B cell (primary cell): ENCODE measurements at regions not wholly inside any gene's neighbourhood (a gene's known extent, or its start where the extent isn't known, plus 50 kb on each side); places are given as distances from the start of the nearest gene placed in this dataset.

Source experiments
- ATAC-seq: fragments of 200-7000 bp; cut with Tn5 transposase; one replicate; pipeline ENCODE4 v1.10.0; 2021; ENCODE audit warnings: low read depth, mild to moderate bottlenecking, moderate number of reproducible peaks, moderate library complexity
- CTCF ChIA-PET: fragments of 350-600 bp; sonication (Branson Sonifier 250); formaldehyde crosslinking; loops from one replicate; lab custom pipeline; 2021; ENCODE audit warnings: antibody characterized with exemption, inconsistent platforms; lab: Charles Lee
- POLR2A ChIA-PET: fragments of 350-600 bp; sonication (Branson Sonifier 250); formaldehyde crosslinking; loops from one replicate; lab custom pipeline; 2021; ENCODE audit warnings: antibody characterized with exemption; lab: Charles Lee
- DNase-seq: peaks from one replicate; pipeline ENCODE4 v3.0.0; 2013
- H2AFZ ChIP-seq: 2 replicates; pipeline ENCODE4 v1.6.1; 2012; ENCODE audit warnings: mild to moderate bottlenecking, low read depth, low read length; ENCODE audit not compliant: insufficient read depth, poor library complexity, severe bottlenecking
- H3K27ac ChIP-seq, 2 donors: 1 replicate in 1 of 2; 2 replicates in 1 of 2; pipeline ENCODE4 v1.5.1; 2012 to 2013; ENCODE audit warnings: low read length in 2 of 2, mild to moderate bottlenecking in 2 of 2, moderate library complexity in 1 of 2
- H3K27me3 ChIP-seq, 4 experiments: fragments of 200-600 bp in 1 of 4; sonication (generic) in 1 of 4; replicated peaks in 1 of 4; 1 replicate in 2 of 4; 2 replicates in 2 of 4; pipeline versions ENCODE4 v1.6.1 to v1.7.0; 2013 to 2016; ENCODE audit warnings: low read length in 3 of 4, mild to moderate bottlenecking in 2 of 4, mixed read lengths in 1 of 4, moderate library complexity in 1 of 4; ENCODE audit not compliant: insufficient read depth in 4 of 4, control insufficient read depth in 3 of 4; ENCODE audit errors: control extremely low read depth in 1 of 4
- H3K36me3 ChIP-seq, 2 experiments: replicated peaks in 1 of 2; 1 replicate in 1 of 2; 2 replicates in 1 of 2; pipeline versions ENCODE4 v1.6.1 to v1.7.1; 2013; ENCODE audit warnings: low read length in 1 of 2; ENCODE audit not compliant: insufficient read depth in 2 of 2, control insufficient read depth in 1 of 2; ENCODE audit errors: control extremely low read depth in 1 of 2, extremely low read depth in 1 of 2
- H3K4me1 ChIP-seq, 2 donors: fragments of 200-600 bp in 1 of 2; sonication (generic) in 1 of 2; 1 replicate in 1 of 2; 2 replicates in 1 of 2; pipeline versions ENCODE4 v1.5.1 to v1.6.1; 2013 to 2017; ENCODE audit warnings: low read length in 2 of 2; ENCODE audit not compliant: control insufficient read depth in 2 of 2, insufficient read depth in 2 of 2
- H3K4me2 ChIP-seq: replicated peaks from 2 replicates; pipeline ENCODE3; 2012; ENCODE audit warnings: mild to moderate bottlenecking, low read depth, low read length; ENCODE audit not compliant: poor library complexity, severe bottlenecking
- H3K4me3 ChIP-seq, 5 experiments: fragments of 200-600 bp in 1 of 5; sonication (generic) in 1 of 5; 1 replicate in 3 of 5; 2 replicates in 2 of 5; pipeline versions ENCODE4 v1.5.1 to v1.7.0; 2011 to 2016; ENCODE audit warnings: low read length in 4 of 5, mild to moderate bottlenecking in 4 of 5, low read depth in 2 of 5, control low read depth in 1 of 5, moderate library complexity in 1 of 5; ENCODE audit not compliant: insufficient read depth in 1 of 5; ENCODE audit errors: control extremely low read depth in 1 of 5, extremely low read depth in 1 of 5
- H3K79me2 ChIP-seq: fragments of 200-600 bp; sonication (generic); one replicate; pipeline ENCODE4 v1.6.0; 2016; ENCODE audit warnings: low read length; ENCODE audit not compliant: control insufficient read depth, insufficient read depth
- H3K9ac ChIP-seq: fragments of 200-600 bp; sonication (generic); 2 replicates; pipeline ENCODE4 v1.6.1; 2017; ENCODE audit warnings: mild to moderate bottlenecking, low read length, moderate library complexity
- H3K9me3 ChIP-seq, 3 donors: one replicate each; pipeline versions ENCODE4 v1.6.1 to v1.7.1; 2013; ENCODE audit warnings: low read length in 2 of 3; ENCODE audit not compliant: control insufficient read depth in 2 of 3, insufficient read depth in 1 of 3; ENCODE audit errors: control extremely low read depth in 1 of 3
- H4K20me1 ChIP-seq: 2 replicates; pipeline ENCODE4 v1.6.0; 2012; ENCODE audit warnings: mild to moderate bottlenecking, low read length; ENCODE audit not compliant: insufficient read depth, control insufficient read depth, poor library complexity, severe bottlenecking
- H3K27ac Mint-ChIP-seq: one replicate; pipeline ENCODE4 v1.8.0; 2021; ENCODE audit warnings: mixed read lengths
- H3K27me3 Mint-ChIP-seq: one replicate; pipeline ENCODE4 v1.8.0; 2021; ENCODE audit warnings: mixed read lengths
- H3K4me1 Mint-ChIP-seq: one replicate; pipeline ENCODE4 v1.8.0; 2021; ENCODE audit warnings: mixed read lengths
- H3K4me3 Mint-ChIP-seq: one replicate; pipeline ENCODE4 v1.8.0; 2021; ENCODE audit warnings: mixed read lengths
- H3K9me3 Mint-ChIP-seq: one replicate; pipeline ENCODE4 v1.8.0; 2022; ENCODE audit warnings: mixed read lengths; ENCODE audit not compliant: insufficient read depth
- EZH2 ChIP-seq: IDR thresholded peaks from 2 replicates; pipeline ENCODE4 v1.6.1; 2012; ENCODE audit warnings: borderline replicate concordance, low read depth, mild to moderate bottlenecking, moderate library complexity, low read length; ENCODE audit not compliant: insufficient read depth, poor library complexity, severe bottlenecking
- WGBS: methylation state at CpG from one replicate; pipeline ENCODE4 v1.1.5; 2013; ENCODE audit warnings: missing lambda C conversion rate; ENCODE audit not compliant: insufficient coverage; 5-methylcytosine and 5-hydroxymethylcytosine counted together
- intact Hi-C: fragments of 100-400 bp; cut with micrococcal nuclease; formaldehyde crosslinking; loops from one replicate; pipeline ENCODE4 v1.10.0; 2022
- TF ChIP-seq, protein P1 (sequence below): fragments of 200-600 bp; IDR thresholded peaks from one replicate; pipeline ENCODE4 v1.8.0; 2022; ENCODE audit warnings: antibody characterized with exemption, mild to moderate bottlenecking

- Histone ChIP-seq H4K20me1 (no peaks in the 10 kb centered on the region), H2AFZ (no peak overlapping the region), H3K4me1 (no peaks in the 10 kb centered on the region), H3K27me3 (no peaks in the 10 kb centered on the region), H3K79me2 (no peaks in the 10 kb centered on the region), H3K4me3 (no peak overlapping the region), H3K36me3 (no peaks in the 10 kb centered on the region), H3K9me3 (peaks cover 0 to 16% (median 0%) of the 10 kb centered on the region in 3 donors), H3K27ac (no peak overlapping the region), H3K4me2 (no peak overlapping the region), H3K9ac (no peak overlapping the region)
- TF ChIP-seq EZH2, result no peak
- 83% methylated on average over 4 of the region's 5 CpGs for WGBS
- DNase-seq, result no peak
- intact Hi-C loops, result no loop called here
- no peak for ATAC-seq
- H3K4me1 Mint-ChIP-seq, result no peaks in the 10 kb centered on the region
- H3K4me3 Mint-ChIP-seq, result no peak overlapping the region
- H3K9me3 Mint-ChIP-seq, result peaks cover 2% of the 10 kb centered on the region
- ChIA-PET POLR2A (no interaction called here), CTCF (no interaction called here)
- H3K27me3 Mint-ChIP-seq, result no peaks in the 10 kb centered on the region
- H3K27ac Mint-ChIP-seq, result no peak overlapping the region
These were observed 1384.3 kb upstream of the PCDH20 start for GRCh38 chr13:62799931-62800436.

GRCh38 chr13:62799038-62799535, 1383.4 kb upstream of the PCDH20 start:
- Histone ChIP-seq H3K9ac (no peak overlapping the region), H3K27me3 (no peaks in the 10 kb centered on the region), H4K20me1 (no peaks in the 10 kb centered on the region), H3K4me2 (no peak overlapping the region), H3K4me1 (no peaks in the 10 kb centered on the region), H3K27ac (no peak overlapping the region), H3K9me3 (peaks cover 0 to 16% (median 0%) of the 10 kb centered on the region in 3 donors), H3K36me3 (no peaks in the 10 kb centered on the region), H2AFZ (no peak overlapping the region), H3K79me2 (no peaks in the 10 kb centered on the region), H3K4me3 (no peak overlapping the region)
- H3K27me3 Mint-ChIP-seq, result no peaks in the 10 kb centered on the region
- no peak overlapping the region for H3K4me3 Mint-ChIP-seq
- ChIA-PET POLR2A (no interaction called here), CTCF (no interaction called here)
- TF ChIP-seq EZH2, result no peak
- TF ChIP-seq, protein P1, sequence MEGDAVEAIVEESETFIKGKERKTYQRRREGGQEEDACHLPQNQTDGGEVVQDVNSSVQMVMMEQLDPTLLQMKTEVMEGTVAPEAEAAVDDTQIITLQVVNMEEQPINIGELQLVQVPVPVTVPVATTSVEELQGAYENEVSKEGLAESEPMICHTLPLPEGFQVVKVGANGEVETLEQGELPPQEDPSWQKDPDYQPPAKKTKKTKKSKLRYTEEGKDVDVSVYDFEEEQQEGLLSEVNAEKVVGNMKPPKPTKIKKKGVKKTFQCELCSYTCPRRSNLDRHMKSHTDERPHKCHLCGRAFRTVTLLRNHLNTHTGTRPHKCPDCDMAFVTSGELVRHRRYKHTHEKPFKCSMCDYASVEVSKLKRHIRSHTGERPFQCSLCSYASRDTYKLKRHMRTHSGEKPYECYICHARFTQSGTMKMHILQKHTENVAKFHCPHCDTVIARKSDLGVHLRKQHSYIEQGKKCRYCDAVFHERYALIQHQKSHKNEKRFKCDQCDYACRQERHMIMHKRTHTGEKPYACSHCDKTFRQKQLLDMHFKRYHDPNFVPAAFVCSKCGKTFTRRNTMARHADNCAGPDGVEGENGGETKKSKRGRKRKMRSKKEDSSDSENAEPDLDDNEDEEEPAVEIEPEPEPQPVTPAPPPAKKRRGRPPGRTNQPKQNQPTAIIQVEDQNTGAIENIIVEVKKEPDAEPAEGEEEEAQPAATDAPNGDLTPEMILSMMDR, result no peak
- intact Hi-C loops, result no loop called here
- DNase-seq (no peak), ATAC-seq (no peak)
- no peak overlapping the region for H3K27ac Mint-ChIP-seq
- 86% methylated on average over 8 of the region's 8 CpGs for WGBS
- no peaks in the 10 kb centered on the region for H3K4me1 Mint-ChIP-seq
- peaks cover 2% of the 10 kb centered on the region for H3K9me3 Mint-ChIP-seq
